ENCODE measurements at regions not wholly inside any gene's neighbourhood (a gene's known extent, or its start where the extent isn't known, plus 50 kb on each side); places are given as distances from the start of the nearest gene placed in this dataset.

GRCh38 chr6:14436592-14437132 lies 319.1 kb downstream of the CD83 start:
- no peak for DNase-seq (ENCODE audit: low spot score)

- DNase-seq (ENCODE audit: low spot score), result no peak
Measured at GRCh38 chr6:14439419-14439818, 321.8 kb downstream of the CD83 start.

- no peak for DNase-seq (ENCODE audit: low spot score)
Measured at GRCh38 chr6:14440215-14440910, 322.8 kb downstream of the CD83 start.

GRCh38 chr6:14440940-14441781 lies 323.6 kb downstream of the CD83 start:
- peak; percentile 47 for DNase-seq (ENCODE audit: low spot score)

- peak; percentile 54 for DNase-seq (ENCODE audit: low spot score)
Measured at GRCh38 chr6:14442242-14442641, 324.7 kb downstream of the CD83 start.

GRCh38 chr6:14443629-14444268 lies 326.2 kb downstream of the CD83 start:
- no peak for DNase-seq (ENCODE audit: low spot score)

- no peak for DNase-seq (ENCODE audit: low spot score)
Measured at GRCh38 chr6:14444295-14444972, 326.9 kb downstream of the CD83 start.

- DNase-seq (ENCODE audit: low spot score), result no peak
Measured at GRCh38 chr6:14447240-14447639, 329.7 kb downstream of the CD83 start.

- DNase-seq (ENCODE audit: low spot score), result no peak
Measured at GRCh38 chr6:14448246-14448645, 330.7 kb downstream of the CD83 start.

- DNase-seq (ENCODE audit: low spot score), result peak; percentile 46
Measured at GRCh38 chr6:14450133-14450504, 332.5 kb downstream of the CD83 start.

- no peak for DNase-seq (ENCODE audit: low spot score)
Measured at GRCh38 chr6:14450578-14450977, 333.0 kb downstream of the CD83 start.

GRCh38 chr6:14451594-14452374 lies 334.2 kb downstream of the CD83 start:
- no peak for DNase-seq (ENCODE audit: low spot score)

GRCh38 chr6:14452567-14453527 lies 335.3 kb downstream of the CD83 start:
- no peak for DNase-seq (ENCODE audit: low spot score)

- no peak for DNase-seq (ENCODE audit: low spot score)
Measured at GRCh38 chr6:14453712-14454472, 336.3 kb downstream of the CD83 start.

- DNase-seq (ENCODE audit: low spot score), result no peak
Measured at GRCh38 chr6:14454473-14454775, 336.9 kb downstream of the CD83 start.

- no peak for DNase-seq (ENCODE audit: low spot score)
Measured at GRCh38 chr6:14455427-14455826, 337.9 kb downstream of the CD83 start.

GRCh38 chr6:14455876-14456648 lies 338.5 kb downstream of the CD83 start:
- no peak for DNase-seq (ENCODE audit: low spot score)

- no peak for DNase-seq (ENCODE audit: low spot score)
Measured at GRCh38 chr6:14456941-14457340, 339.4 kb downstream of the CD83 start.

All from Ammon's horn (tissue), 1 donor.